Effector CD4-positive, alpha-beta T cell (primary cell): ENCODE measurements at regions not wholly inside any gene's neighbourhood (a gene's known extent, or its start where the extent isn't known, plus 50 kb on each side); places are given as distances from the start of the nearest gene placed in this dataset.
"Not testable (repeated sequence)": the region's sequence is repeated elsewhere in the genome, so short reads cannot be mapped to it uniquely, and the experiment has no call there.

Experiments used
- DNase-seq: peaks from one replicate; pipeline ENCODE4 v3.0.0-alpha.2; 2020

GRCh38 chr10:33100781-33101391, 142.9 kb upstream of the ITGB1 start:
- DNase-seq = no peak

GRCh38 chr10:33099748-33100147, 141.7 kb upstream of the ITGB1 start:
- DNase-seq = no peak

DNA sequence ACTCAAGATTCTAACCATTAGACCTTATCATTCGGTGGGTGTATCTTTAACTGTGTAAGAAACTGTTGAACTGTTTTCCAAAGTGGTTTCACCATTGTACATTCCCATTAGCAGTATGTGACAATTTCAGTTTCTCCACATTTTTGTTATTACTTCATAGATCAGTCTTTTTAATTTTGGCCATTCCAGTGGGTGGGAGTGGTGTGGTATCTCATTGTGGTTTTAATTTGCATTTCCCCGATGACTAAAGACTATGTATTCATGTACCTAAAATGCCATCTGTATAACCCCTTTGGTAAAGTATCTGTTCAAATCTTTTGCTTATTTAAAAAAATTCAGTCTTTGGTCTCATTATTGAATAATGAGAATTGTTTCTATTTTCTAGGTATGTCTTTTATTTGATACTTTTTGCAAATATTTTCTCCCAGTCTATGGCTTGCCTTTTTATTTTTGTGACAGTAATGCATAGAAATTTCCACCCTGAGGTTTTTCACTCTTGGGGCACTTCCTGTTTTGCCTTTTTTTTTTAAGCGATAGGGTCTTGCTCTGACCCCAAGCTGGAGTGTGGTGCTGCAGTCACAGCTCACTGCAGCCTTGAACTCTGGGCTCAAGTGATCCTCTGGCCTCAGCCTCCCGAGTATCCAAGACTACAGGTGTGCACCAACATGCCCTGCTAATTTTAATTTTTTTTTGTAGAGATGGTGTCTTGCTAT, 141.1 kb upstream of the ITGB1 start:
- no peak for DNase-seq

DNA sequence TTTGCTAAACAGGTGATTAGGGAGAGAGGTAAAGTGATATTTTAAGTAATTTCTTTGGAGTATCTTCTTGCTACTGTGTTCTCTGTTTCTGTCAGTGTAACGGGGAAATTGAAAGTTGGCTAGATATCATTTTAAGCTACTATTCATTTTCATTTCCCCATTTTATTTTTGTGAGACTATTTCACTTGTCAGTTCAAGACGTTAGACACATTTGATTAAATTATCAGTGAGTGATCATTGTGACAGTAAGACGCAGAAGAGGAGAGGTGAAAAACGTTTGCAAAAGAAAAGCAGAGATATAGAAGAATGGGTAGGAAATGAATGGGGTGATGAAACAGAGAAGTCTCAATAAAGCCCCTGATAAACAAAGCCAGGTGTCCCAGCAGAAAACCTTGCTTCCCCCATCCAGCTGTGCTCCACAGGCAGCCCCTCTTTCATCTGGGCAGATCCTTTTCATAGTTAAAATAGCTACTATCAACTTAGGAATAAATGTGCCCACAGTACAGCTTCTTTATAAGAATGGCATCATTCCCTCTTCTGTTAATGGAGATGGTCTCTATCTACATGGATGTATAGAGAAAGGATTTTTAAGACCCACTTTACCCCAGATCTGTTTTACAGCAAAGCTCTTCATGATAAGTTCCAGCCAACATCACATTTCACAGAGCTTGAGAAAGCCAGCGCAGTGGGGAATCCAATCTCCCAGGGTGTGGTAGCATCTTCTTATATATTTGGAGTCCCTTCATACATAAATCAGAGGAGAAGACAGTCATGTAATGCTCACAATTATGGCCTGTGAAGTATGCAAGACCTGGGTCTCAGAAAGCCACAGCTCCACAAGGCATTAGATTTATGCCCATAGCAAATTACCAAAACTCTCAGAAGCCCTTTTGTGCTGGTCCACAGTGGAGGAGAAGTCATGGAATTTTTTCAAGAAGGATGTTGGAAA, 138.1 kb upstream of the ITGB1 start:
- no peak for DNase-seq

DNA sequence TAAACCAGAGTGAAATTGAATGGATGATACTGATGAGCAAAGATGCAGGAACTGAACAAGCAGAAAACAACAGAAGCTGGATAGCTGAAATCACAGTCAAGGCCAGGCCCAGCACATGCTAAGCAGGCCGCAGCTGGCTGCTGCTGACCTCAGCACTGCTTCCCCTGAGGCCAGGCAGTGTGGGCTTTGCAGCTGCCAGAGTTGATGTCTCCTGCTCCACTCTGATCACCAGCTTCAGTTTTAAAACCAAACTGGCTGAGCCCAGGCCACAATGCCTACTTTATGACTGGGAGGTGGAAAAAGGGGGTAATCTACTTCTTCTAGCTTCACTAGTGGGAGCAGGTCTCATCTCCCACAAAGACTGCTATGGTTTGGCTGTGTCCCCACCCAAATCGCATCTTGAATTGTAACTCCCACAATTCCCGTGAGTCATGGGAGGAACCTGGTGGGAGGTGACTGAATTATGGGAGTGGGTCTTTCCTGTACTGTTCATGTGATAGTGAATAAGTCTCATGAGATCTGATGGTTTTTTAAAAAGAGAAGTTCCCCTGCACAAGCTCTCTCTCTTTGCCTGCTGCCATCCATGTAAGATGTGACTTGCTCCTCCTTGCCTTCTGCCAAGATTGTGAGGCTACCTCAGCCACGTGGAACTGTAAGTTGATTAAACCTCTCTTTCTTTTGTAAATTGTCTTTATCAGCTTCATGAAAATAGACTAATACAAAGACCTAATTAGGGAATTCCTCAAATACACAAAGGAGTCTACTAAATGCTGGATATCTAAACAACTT, 136.4 kb upstream of the ITGB1 start:
- no peak for DNase-seq

DNA sequence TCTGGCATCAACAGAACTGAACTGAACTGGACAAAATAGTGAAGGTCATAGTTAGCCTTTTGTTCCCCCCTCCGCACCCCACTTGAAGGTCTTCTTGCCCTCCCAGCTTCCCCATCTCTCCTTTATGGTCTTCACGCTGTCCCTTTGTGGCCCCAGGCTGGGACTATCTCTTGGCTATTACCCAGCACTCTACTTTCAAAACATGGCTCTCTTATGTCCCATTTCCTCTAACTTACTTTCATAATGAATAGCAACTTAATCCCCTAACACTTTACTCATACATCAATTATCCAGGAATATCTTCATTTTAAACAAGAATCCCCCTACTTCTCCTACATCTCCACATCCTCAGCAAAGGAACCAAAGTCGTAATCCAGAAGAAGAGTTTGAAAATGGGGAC, 135.3 kb upstream of the ITGB1 start:
- DNase-seq = no peak

GRCh38 chr10:33092596-33092995, 134.6 kb upstream of the ITGB1 start:
- no peak for DNase-seq

GRCh38 chr10:33091201-33091600, 133.2 kb upstream of the ITGB1 start:
- no peak for DNase-seq

GRCh38 chr10:33088990-33089389, 131.0 kb upstream of the ITGB1 start:
- no peak for DNase-seq

DNA sequence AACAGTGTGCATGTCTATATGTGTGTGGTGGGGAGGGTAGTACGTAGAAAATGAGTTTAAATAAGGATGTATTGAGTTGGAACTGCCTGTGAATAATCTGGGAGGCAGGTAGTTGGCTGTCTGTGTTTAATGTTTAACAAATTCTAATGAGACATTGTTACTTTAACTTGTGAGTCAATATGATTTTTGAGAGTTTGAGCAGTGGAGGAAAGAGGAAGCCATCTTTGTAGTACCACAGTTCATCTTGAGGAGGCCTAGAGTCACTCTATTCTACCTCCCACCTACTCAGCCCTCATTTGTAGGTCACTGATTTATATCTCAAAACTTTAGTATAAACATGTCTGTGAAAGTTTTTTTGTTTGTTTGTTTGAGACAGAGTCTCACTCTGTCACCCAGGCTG, 129.9 kb upstream of the ITGB1 start:
- no peak for DNase-seq

DNA sequence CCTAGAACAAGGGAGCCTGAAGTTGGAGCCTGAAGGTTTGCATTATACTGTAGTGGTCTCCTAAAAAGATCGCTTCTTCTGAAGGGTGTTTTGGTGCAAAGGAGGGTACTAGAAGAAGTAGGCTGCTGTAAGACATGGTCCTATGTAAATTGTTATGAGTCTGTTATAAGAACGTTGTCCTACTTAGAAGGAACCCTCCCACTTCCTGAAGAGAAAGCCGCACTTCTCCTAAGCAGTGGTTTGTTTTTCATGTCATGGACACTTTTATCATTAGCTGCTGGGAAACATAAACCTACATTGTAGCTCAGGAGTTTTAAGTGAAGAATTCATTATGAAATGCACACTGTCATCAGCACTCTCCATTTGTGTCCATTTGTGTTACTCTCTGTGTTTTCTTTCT, 129.1 kb upstream of the ITGB1 start:
- no peak for DNase-seq

- no peak for DNase-seq
Observed at GRCh38 chr10:33086100-33086499, 128.1 kb upstream of the ITGB1 start.

- no peak for DNase-seq
Observed at GRCh38 chr10:33085313-33085833, 127.3 kb upstream of the ITGB1 start.

GRCh38 chr10:33084453-33084852, 126.4 kb upstream of the ITGB1 start:
- no peak for DNase-seq

DNA sequence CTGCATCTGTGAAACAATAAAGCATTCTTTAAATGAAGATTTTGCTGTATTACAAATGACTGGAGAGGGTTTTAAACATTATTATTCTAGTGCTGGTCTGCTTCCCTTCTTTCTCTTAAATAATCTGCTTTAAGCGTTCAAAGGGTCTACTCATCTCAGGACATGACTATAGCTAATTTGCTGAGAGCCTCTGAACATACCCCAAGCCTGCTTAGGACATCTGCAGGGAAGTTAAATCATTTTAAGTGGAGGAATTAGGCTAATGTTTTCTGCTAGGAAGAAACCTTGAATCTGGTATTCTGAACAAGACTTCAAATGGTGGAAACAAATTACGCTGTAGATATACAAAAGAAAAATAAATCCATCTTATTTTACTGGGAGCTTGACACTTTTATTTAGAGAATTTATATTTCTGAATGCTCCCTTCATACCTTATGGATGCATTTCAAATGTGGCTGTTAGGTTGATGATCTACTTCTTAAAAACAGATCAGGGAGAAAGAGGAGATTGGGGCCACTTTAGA, 124.4 kb upstream of the ITGB1 start:
- DNase-seq = no peak

DNA sequence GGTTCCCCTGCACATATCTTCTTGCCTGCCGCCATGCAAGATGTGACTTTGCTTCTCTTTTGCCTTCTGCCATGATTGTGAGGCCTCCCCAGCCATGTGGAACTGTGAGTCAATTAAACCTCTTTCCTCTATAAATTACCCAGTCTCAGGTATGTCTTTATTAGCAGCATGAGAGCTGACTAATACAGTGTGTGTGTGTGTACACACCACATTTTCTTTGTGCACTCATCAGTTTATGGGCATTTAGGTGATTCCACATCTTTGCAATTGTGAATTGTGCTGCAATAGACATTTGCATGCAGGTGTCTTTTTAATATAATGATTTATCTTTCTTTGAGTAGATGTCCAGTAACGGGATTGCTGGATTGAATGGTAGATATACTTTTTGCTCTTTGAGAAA, 122.4 kb upstream of the ITGB1 start:
- not testable (repeated sequence) for DNase-seq

GRCh38 chr10:33074443-33074842, 116.4 kb upstream of the ITGB1 start:
- DNase-seq = no peak

- no peak for DNase-seq
Observed at GRCh38 chr10:33073641-33074415, 115.8 kb upstream of the ITGB1 start.

DNA sequence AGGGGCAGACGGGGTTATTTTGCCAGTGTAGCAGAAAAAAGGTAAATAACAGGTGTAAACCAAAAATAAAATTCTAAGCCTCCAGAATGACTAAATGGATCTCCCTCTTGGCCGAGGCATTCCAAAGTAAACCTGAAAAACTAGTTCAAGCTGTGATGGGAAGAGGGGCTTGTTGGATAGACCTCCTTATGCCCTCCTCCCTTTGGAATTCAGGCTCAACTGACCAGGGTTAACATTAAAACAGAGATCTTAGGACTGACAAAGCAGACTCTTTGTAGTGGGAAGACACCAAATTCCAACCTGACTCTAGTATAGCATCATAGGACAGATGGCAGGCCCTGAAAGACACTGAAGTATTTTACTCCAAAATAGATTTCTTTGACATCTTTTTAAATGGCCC, 113.8 kb upstream of the ITGB1 start:
- no peak for DNase-seq

DNA sequence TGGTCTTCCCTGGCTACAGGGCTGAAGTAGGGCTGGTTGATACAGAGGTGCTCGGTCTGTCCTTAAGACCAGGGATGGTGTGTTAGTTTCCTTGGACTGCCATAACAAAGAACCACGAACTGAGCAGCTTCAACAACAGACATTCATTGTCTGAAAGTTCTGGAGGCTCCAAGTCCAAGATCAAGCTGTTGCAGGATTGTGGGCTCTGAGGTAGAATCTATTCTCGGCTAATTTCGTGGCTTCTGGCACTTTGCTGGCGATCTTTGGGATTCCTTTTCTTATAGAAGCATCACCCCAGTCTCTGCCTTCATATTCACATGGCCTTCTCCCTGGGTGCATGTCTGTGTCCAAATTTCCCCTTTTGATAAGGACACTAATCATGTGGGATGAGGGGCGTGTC, 112.1 kb upstream of the ITGB1 start:
- DNase-seq = no peak

GRCh38 chr10:33067917-33068316, 109.9 kb upstream of the ITGB1 start:
- no peak for DNase-seq

- DNase-seq = no peak
Observed at GRCh38 chr10:33067481-33067880, 109.5 kb upstream of the ITGB1 start.
